Suprapubic skin (tissue), 4 donors: ENCODE measurements at regions not wholly inside any gene's neighbourhood (a gene's known extent, or its start where the extent isn't known, plus 50 kb on each side); places are given as distances from the start of the nearest gene placed in this dataset.

Experiments
- CTCF ChIP-seq, 2 donors: fragments of 200-600 bp in 1 of 2; fragments of 450-650 bp in 1 of 2; sonication (generic) in 1 of 2; IDR thresholded peaks; one replicate each; pipeline ENCODE4 v1.5.1; 2016 to 2019; ENCODE audit warnings: antibody characterized with exemption in 2 of 2, mild to moderate bottlenecking in 1 of 2, moderate library complexity in 1 of 2
- POLR2A ChIP-seq, 2 donors: fragments of 450-650 bp; IDR thresholded peaks; one replicate each; pipeline ENCODE4 v1.6.1; 2017; ENCODE audit warnings: antibody characterized with exemption in 2 of 2, mild to moderate bottlenecking in 2 of 2, moderate library complexity in 2 of 2
- POLR2AphosphoS5 ChIP-seq, 3 donors: sonication (generic); formaldehyde crosslinking; IDR thresholded peaks; one replicate each; pipeline ENCODE4 v1.6.1; 2017; ENCODE audit warnings: antibody characterized with exemption in 3 of 3

- no peak for TF ChIP-seq CTCF (IDR thresholded peaks at IDR 0.05)
- TF ChIP-seq POLR2A (IDR thresholded peaks at IDR 0.05) = no peak
- TF ChIP-seq POLR2AphosphoS5 (IDR thresholded peaks at IDR 0.05) = no peak
These were observed 320.8 kb downstream of the MAT2B start for GRCh38 chr5:163826201-163826600.
